ENCODE measurements at regions not wholly inside any gene's neighbourhood (a gene's known extent, or its start where the extent isn't known, plus 50 kb on each side); places are given as distances from the start of the nearest gene placed in this dataset.

DNA sequence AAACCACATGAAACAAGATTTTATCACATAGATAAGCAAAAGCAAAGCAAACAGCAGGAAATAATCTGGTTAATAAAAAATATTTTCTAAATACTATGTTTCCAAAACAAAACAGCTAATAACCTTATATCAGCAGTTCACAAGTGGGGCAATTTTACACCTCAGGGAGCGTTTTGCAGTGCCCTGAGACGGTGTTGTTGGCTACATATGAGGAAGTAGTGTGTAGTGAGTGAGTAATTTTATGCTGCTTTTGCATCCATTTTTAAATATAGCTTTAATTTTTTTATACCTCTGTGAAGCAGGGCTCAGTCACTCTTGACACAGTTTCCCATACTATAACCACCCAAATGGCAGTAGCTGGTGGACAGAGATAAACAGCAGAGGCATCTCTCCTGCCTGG, 438.5 kb upstream of the B3GAT1 start:
- H4K20me1 ChIP-seq (ENCODE audit: insufficient read depth, low read length, poor library complexity, severe bottlenecking) = no peaks in the 10 kb centered on the region
- H3K9me2 ChIP-seq (replicated peaks; ENCODE audit: low read depth, low read length) = no peaks in the 10 kb centered on the region
- no peaks in the 10 kb centered on the region for H3F3A ChIP-seq (ENCODE audit: low read depth)
- H3K27me3 ChIP-seq (ENCODE audit: insufficient read depth, low read length, poor library complexity, severe bottlenecking) = no peaks in the 10 kb centered on the region
- no peak for TF ChIP-seq CTCF (conservative IDR thresholded peaks at IDR 0.05; ENCODE audit: low read length)
- no peak for TF ChIP-seq EZH2phosphoT487 (IDR thresholded peaks at IDR 0.05; ENCODE audit: borderline replicate concordance)
- H3K4me2 ChIP-seq (ENCODE audit: low read depth, low read length, poor library complexity, severe bottlenecking) = no peak overlapping the region
- H3K36me3 ChIP-seq (ENCODE audit: insufficient read depth, low read length) = no peaks in the 10 kb centered on the region
- no peaks in the 10 kb centered on the region for H3K4me1 ChIP-seq (ENCODE audit: insufficient read depth, low read length, poor library complexity, severe bottlenecking)
- no peaks in the 10 kb centered on the region for H3K79me2 ChIP-seq (ENCODE audit: insufficient read depth, low read length)
- no peak overlapping the region for H2AFZ ChIP-seq (ENCODE audit: low read length)
- H3K9me3 ChIP-seq (ENCODE audit: insufficient read depth, low read depth, low read length) = peaks cover 29% of the 10 kb centered on the region; the same call in 1 of the 2 replicates
- H3K4me3 ChIP-seq (ENCODE audit: low read length, poor library complexity, severe bottlenecking) = no peak overlapping the region
- H3K9ac ChIP-seq (ENCODE audit: low read depth, low read length, poor library complexity, severe bottlenecking) = no peak overlapping the region

DNA sequence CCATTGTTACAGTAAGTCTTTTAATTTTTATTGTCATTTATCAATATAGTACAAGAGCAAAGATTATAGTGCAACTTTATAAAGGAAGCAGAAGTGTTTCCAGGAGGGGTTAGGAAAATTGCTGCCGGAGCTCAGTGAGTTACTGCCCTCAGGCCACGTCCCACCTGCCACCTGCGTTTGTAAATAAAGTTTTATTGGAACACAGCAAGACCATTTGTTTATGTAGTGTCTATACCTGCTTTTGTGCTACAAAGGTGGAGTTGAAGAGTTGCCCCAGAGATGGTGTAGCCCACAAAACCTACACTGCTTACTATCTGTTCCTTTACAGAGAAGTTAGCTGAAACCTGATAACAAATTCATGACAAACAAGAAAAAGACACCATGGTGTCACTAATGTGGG, 437.8 kb upstream of the B3GAT1 start:
- no peaks in the 10 kb centered on the region for H4K20me1 ChIP-seq (ENCODE audit: insufficient read depth, low read length, poor library complexity, severe bottlenecking)
- H3K9me2 ChIP-seq (replicated peaks; ENCODE audit: low read depth, low read length) = no peaks in the 10 kb centered on the region
- H3K4me2 ChIP-seq (ENCODE audit: low read depth, low read length, poor library complexity, severe bottlenecking) = no peak overlapping the region
- H3K27me3 ChIP-seq (ENCODE audit: insufficient read depth, low read length, poor library complexity, severe bottlenecking) = no peaks in the 10 kb centered on the region
- H3K79me2 ChIP-seq (ENCODE audit: insufficient read depth, low read length) = no peaks in the 10 kb centered on the region
- H3K9ac ChIP-seq (ENCODE audit: low read depth, low read length, poor library complexity, severe bottlenecking) = no peak overlapping the region
- no peak overlapping the region for H3K4me3 ChIP-seq (ENCODE audit: low read length, poor library complexity, severe bottlenecking)
- no peak overlapping the region for H2AFZ ChIP-seq (ENCODE audit: low read length)
- H3K9me3 ChIP-seq (ENCODE audit: insufficient read depth, low read depth, low read length) = peaks cover 29% of the 10 kb centered on the region; the same call in 1 of the 2 replicates
- H3F3A ChIP-seq (ENCODE audit: low read depth) = no peaks in the 10 kb centered on the region
- H3K4me1 ChIP-seq (ENCODE audit: insufficient read depth, low read length, poor library complexity, severe bottlenecking) = no peaks in the 10 kb centered on the region
- no peaks in the 10 kb centered on the region for H3K36me3 ChIP-seq (ENCODE audit: insufficient read depth, low read length)
- TF ChIP-seq CTCF (conservative IDR thresholded peaks at IDR 0.05; ENCODE audit: low read length) (no peak), EZH2phosphoT487 (IDR thresholded peaks at IDR 0.05; ENCODE audit: borderline replicate concordance) (no peak)

DNA sequence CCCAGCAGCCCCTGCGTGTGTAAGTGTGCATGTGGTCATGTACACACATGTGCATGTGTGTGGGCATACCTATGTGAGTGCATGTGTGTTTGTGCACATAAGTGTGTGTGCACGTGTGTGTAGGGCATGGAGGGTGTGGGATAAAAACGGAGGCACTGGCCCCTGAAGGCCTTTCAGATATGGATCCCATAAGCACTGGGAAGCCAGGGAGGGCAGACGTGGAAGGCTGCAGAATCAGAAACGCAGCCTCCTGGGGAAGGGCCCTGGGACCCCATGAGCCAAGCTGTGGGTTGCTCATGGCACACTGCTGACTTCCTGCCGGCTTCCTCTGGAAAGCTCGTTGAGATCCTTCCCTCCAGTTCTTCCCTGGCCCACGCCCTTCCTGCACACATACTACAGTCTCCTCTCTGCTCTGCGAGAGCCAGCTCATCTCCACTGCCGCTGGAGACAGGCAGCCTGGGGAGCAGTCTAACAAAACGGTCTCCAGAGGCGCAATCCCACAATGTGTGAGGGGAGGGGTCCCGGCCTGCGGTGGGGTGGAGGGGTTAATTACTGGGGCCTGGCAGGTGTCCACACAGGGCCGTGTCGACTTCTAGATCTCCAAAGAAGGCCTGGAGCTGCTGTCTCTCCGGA, 435.2 kb upstream of the B3GAT1 start:
- H2AFZ ChIP-seq (ENCODE audit: low read length) = no peak overlapping the region
- H3K4me3 ChIP-seq (ENCODE audit: low read length, poor library complexity, severe bottlenecking) = no peak overlapping the region

More for the DNA sequence above, 435.2 kb upstream of the B3GAT1 start:
- peaks cover 51% of the 10 kb centered on the region; the same call in 1 of the 2 replicates for H3K9me3 ChIP-seq (ENCODE audit: insufficient read depth, low read depth, low read length)
- no peaks in the 10 kb centered on the region for H4K20me1 ChIP-seq (ENCODE audit: insufficient read depth, low read length, poor library complexity, severe bottlenecking)
- TF ChIP-seq EZH2phosphoT487 (IDR thresholded peaks at IDR 0.05; ENCODE audit: borderline replicate concordance) (no peak), CTCF (conservative IDR thresholded peaks at IDR 0.05; ENCODE audit: low read length) (no peak)
- H3K27me3 ChIP-seq (ENCODE audit: insufficient read depth, low read length, poor library complexity, severe bottlenecking) = no peaks in the 10 kb centered on the region
- no peak overlapping the region for H3K4me2 ChIP-seq (ENCODE audit: low read depth, low read length, poor library complexity, severe bottlenecking)
- H3K4me1 ChIP-seq (ENCODE audit: insufficient read depth, low read length, poor library complexity, severe bottlenecking) = no peaks in the 10 kb centered on the region
- H3F3A ChIP-seq (ENCODE audit: low read depth) = no peaks in the 10 kb centered on the region
- no peaks in the 10 kb centered on the region for H3K36me3 ChIP-seq (ENCODE audit: insufficient read depth, low read length)
- H3K9me2 ChIP-seq (replicated peaks; ENCODE audit: low read depth, low read length) = no peaks in the 10 kb centered on the region
- H3K79me2 ChIP-seq (ENCODE audit: insufficient read depth, low read length) = no peaks in the 10 kb centered on the region
- H3K9ac ChIP-seq (ENCODE audit: low read depth, low read length, poor library complexity, severe bottlenecking) = no peak overlapping the region

Measured in Loucy (cell line).